ENCODE measurements at regions not wholly inside any gene's neighbourhood (a gene's known extent, or its start where the extent isn't known, plus 50 kb on each side); places are given as distances from the start of the nearest gene placed in this dataset.

DNA sequence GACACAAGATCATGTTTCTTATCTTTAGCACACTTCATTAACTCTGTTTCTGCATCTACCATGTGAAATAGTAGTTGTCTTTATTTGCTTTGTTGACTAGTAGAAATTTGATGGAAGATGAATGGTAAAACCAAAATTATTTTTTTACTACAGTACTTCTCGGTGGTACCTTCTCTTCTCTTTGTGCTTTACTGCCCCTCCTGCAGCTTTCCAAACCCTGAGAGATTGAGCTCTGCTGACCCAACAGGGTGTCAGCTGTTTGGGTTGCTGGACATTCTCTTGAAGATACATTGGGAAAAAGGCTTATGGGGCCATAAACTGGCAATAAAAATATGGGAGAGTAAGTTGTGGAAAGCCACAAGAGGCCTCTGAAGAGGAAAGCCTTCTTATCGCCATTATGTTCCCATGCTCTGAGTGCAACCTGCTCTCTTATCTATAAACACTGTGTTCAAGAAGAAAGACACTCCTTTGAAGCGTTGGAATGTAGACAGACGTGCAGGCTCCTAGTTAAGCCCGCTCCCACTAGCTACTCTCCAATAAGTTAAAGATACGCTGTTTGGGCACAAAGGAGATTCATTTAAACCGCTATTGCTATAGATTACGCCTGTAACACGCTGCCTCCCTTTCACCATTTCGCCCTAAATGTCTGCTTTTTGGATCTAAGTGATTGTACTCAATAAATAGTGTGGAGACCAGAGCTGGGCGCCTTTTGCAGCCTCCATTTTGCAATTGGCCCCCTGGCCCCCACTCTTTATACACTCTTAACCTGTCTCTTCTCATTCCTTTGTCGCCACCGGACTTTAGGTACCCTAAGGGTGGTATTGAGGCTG, 60.1 kb upstream of the PRSS16 start:
- TF ChIP-seq, protein P1, sequence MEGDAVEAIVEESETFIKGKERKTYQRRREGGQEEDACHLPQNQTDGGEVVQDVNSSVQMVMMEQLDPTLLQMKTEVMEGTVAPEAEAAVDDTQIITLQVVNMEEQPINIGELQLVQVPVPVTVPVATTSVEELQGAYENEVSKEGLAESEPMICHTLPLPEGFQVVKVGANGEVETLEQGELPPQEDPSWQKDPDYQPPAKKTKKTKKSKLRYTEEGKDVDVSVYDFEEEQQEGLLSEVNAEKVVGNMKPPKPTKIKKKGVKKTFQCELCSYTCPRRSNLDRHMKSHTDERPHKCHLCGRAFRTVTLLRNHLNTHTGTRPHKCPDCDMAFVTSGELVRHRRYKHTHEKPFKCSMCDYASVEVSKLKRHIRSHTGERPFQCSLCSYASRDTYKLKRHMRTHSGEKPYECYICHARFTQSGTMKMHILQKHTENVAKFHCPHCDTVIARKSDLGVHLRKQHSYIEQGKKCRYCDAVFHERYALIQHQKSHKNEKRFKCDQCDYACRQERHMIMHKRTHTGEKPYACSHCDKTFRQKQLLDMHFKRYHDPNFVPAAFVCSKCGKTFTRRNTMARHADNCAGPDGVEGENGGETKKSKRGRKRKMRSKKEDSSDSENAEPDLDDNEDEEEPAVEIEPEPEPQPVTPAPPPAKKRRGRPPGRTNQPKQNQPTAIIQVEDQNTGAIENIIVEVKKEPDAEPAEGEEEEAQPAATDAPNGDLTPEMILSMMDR (IDR thresholded peaks at IDR 0.05): no peak
- no peak for TF ChIP-seq POLR2A (IDR thresholded peaks at IDR 0.05)

All from esophagus squamous epithelium (tissue), 4 donors.